Caco-2 (cell line): ENCODE measurements at regions not wholly inside any gene's neighbourhood (a gene's known extent, or its start where the extent isn't known, plus 50 kb on each side); places are given as distances from the start of the nearest gene placed in this dataset.
"Not testable (repeated sequence)": the region's sequence is repeated elsewhere in the genome, so short reads cannot be mapped to it uniquely, and the experiment has no call there.

ENCODE experiments used
- BruUV-seq: library from RNA; stranded (reverse); fragments of 400-500 nt; replicated peaks from 2 replicates; lab custom pipeline; 2021; lab: Mats Ljungman, UMichigan
- CTCF ChIA-PET: fragments of 300-600 bp; sonication (Branson Sonifier 250); formaldehyde crosslinking; loops from one replicate; lab custom pipeline; 2022; ENCODE audit warnings: antibody characterized with exemption; lab: Charles Lee
- POLR2A ChIA-PET: fragments of 300-600 bp; sonication (Branson Sonifier 250); formaldehyde crosslinking; loops from one replicate; lab custom pipeline; 2022; ENCODE audit warnings: antibody characterized with exemption; lab: Charles Lee
- DNase-seq, 2 experiments: peaks; one replicate each; pipeline versions ENCODE4 v3.0.0 to v3.0.0-alpha.2; 2020 to 2022
- H3K27me3 ChIP-seq: replicated peaks from 2 replicates; pipeline ENCODE4 v1.6.0; 2011; ENCODE audit warnings: low read length; ENCODE audit not compliant: control insufficient read depth, insufficient read depth
- H3K36me3 ChIP-seq: 2 replicates; pipeline ENCODE4 v1.5.1; 2011; ENCODE audit warnings: low read length; ENCODE audit not compliant: control insufficient read depth, insufficient read depth
- H3K4me1 ChIP-seq: fragments of 250-450 bp; sonication (Bioruptor Pico); 2 replicates; pipeline ENCODE4 v1.5.1; 2020; ENCODE audit warnings: mild to moderate bottlenecking
- H3K4me3 ChIP-seq: 2 replicates; pipeline ENCODE4 v1.5.1; 2011; ENCODE audit warnings: low read depth, mild to moderate bottlenecking, control low read depth, low read length
- H3K9me3 ChIP-seq: fragments of 250-450 bp; sonication (Bioruptor Pico); 2 replicates; pipeline ENCODE4 v1.5.1; 2020; ENCODE audit warnings: mild to moderate bottlenecking, moderate library complexity
- H3K27ac Mint-ChIP-seq: one replicate; pipeline ENCODE4 v1.8.0; 2022; ENCODE audit warnings: mixed read lengths; ENCODE audit not compliant: unreplicated experiment
- H3K27me3 Mint-ChIP-seq: one replicate; pipeline ENCODE4 v1.8.0; 2022; ENCODE audit warnings: mixed read lengths; ENCODE audit not compliant: insufficient read depth, unreplicated experiment
- H3K36me3 Mint-ChIP-seq: one replicate; pipeline ENCODE4 v1.8.0; 2022; ENCODE audit warnings: mild to moderate bottlenecking, mixed read lengths; ENCODE audit not compliant: insufficient read depth, unreplicated experiment
- H3K4me1 Mint-ChIP-seq: one replicate; pipeline ENCODE4 v1.8.0; 2022; ENCODE audit warnings: low read depth, mixed read lengths; ENCODE audit not compliant: unreplicated experiment
- H3K4me3 Mint-ChIP-seq: one replicate; pipeline ENCODE4 v1.8.0; 2022; ENCODE audit warnings: mild to moderate bottlenecking, moderate library complexity, mixed read lengths; ENCODE audit not compliant: unreplicated experiment
- H3K9me3 Mint-ChIP-seq: one replicate; pipeline ENCODE4 v1.8.0; 2022; ENCODE audit warnings: mixed read lengths; ENCODE audit not compliant: unreplicated experiment
- CTCF ChIP-seq, 2 experiments: fragments of 200-600 bp in 1 of 2; IDR thresholded peaks; 1 replicate in 1 of 2; 2 replicates in 1 of 2; pipeline versions ENCODE4 v1.5.1 to v1.8.0; 2011 to 2022; ENCODE audit warnings: antibody characterized with exemption in 1 of 2, control low read depth in 1 of 2, inconsistent platforms in 1 of 2, low read depth in 1 of 2, low read length in 1 of 2, mild to moderate bottlenecking in 1 of 2, moderate library complexity in 1 of 2; ENCODE audit not compliant: insufficient read depth in 1 of 2, severe bottlenecking in 1 of 2, unreplicated experiment in 1 of 2
- intact Hi-C: fragments of 100-400 bp; cut with micrococcal nuclease; formaldehyde crosslinking; loops from one replicate; pipeline ENCODE4 v1.10.0; 2022; ENCODE audit not compliant: unreplicated experiment

DNA sequence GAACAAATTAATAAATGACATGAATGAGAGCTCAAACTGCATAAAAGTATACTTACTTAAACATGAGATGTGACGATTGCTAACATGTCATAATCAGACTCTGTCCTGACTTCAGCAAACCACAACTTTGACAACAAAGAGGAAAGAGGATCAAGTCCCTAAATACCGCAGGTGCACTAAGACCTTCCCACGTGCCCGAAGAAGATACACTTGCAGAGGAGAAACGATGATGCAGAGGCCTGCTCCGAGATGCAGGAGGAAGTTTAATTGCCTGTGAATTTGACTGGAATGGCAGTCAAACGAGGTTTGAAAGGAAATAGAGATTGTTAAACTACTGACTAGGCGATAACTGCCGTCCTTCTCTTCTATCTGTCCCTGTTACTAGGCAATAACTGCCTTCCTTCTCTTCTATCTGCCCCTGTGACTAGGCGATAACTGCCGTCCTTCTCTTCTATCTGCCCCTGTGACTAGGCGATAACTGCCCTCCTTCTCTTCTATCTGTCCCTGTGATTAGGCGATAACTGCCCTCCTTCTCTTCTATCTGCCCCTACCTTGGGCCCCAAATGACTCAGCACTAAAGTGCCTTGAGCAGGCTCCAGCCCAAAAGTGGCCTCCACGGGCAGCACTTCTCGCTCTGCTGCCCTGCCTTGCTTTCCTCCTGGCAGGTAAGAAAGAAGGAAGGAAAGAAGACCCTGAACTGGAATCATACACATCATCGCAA is 2226.0 kb upstream of the DEFB115 start:
- peaks cover 13% of the 10 kb centered on the region for H3K27me3 Mint-ChIP-seq
- POLR2A ChIA-PET, H3K27ac Mint-ChIP-seq, CTCF ChIA-PET, intact Hi-C loops, H3K4me3 ChIP-seq, H3K36me3 Mint-ChIP-seq, H3K4me3 Mint-ChIP-seq, H3K36me3 ChIP-seq, H3K9me3 ChIP-seq, H3K4me1 ChIP-seq, H3K4me1 Mint-ChIP-seq, H3K27me3 ChIP-seq, BruUV-seq, DNase-seq: not testable (repeated sequence)
- H3K9me3 Mint-ChIP-seq: peaks cover 10% of the 10 kb centered on the region

DNA sequence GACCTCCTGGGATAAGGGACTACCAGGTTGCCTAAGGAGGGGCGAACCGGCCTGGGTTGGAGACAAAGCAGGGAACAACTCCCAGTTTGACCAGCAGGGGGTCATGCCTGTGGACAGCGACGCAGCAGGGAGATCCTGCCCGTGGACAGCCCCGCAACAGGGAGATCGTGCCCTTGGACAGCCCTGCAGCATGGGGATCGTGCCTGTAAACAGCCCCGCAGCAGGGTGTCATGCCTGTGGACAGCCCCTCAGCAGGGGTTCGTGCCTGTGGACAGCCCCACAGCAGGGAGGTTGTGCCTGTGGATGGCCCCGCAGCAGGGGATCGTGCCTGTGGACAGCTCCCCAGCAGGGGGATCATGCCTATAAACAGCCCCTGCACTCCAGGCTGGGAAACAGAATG is 2213.2 kb upstream of the DEFB115 start:
- BruUV-seq, H3K27ac Mint-ChIP-seq, POLR2A ChIA-PET, H3K27me3 ChIP-seq, H3K36me3 Mint-ChIP-seq, H3K4me3 ChIP-seq, H3K9me3 Mint-ChIP-seq, H3K36me3 ChIP-seq, H3K9me3 ChIP-seq, intact Hi-C loops, H3K4me1 ChIP-seq, H3K4me3 Mint-ChIP-seq, H3K4me1 Mint-ChIP-seq: not testable (repeated sequence)
- CTCF ChIA-PET: interaction anchor here (0.6 to 1.4 kb wide), 2 partner anchors 324 to 490 kb away, joined by 3 to 4 read pairs; no protein-coding TSS in a partner anchor
- H3K27me3 Mint-ChIP-seq: peaks cover 21% of the 10 kb centered on the region
- peak; percentile 59 to 71 for DNase-seq
- peak; percentile 40 to 91 for TF ChIP-seq CTCF (IDR thresholded peaks at IDR 0.05; ENCODE audit: insufficient read depth in 1 of 2, low read depth in 1 of 2, low read length in 1 of 2, severe bottlenecking in 1 of 2, unreplicated experiment in 1 of 2)

DNA sequence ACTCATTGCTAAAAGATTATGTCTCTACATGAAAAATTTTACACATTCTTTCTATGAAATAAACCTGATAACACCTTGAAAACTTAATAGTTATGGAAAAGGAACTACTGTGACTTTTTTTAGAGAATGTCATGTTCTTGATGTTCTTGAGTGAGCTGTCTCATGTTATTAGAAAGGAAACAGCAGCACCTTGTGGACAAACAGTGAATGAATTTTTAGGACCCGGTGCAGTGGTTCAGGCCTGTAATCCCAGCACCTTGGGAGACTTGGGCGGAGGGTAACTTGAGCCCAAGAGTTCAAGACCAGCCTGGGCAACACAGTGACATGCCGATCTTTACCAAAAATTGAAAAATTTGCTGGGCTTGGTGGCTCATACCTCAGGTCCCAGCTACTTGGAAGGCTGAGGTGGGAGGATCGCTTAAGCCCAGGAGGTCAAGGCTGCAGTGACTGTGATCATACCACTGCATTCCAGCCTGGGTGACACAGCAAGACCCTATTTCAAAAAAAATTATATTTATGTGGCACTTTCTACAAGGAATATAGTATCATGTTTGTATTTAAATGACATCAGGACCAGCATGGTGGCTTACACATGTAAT is 2207.4 kb upstream of the DEFB115 start:
- H3K27me3 Mint-ChIP-seq, H3K4me1 Mint-ChIP-seq, H3K4me3 Mint-ChIP-seq, H3K27ac Mint-ChIP-seq, BruUV-seq, H3K9me3 ChIP-seq, POLR2A ChIA-PET, H3K4me3 ChIP-seq, H3K36me3 Mint-ChIP-seq, H3K36me3 ChIP-seq, H3K9me3 Mint-ChIP-seq, H3K4me1 ChIP-seq, CTCF ChIA-PET, H3K27me3 ChIP-seq, intact Hi-C loops: not testable (repeated sequence)
- DNase-seq: peak; percentile 63 to 81
- peak; percentile 64 to 91 for TF ChIP-seq CTCF (IDR thresholded peaks at IDR 0.05; ENCODE audit: insufficient read depth in 1 of 2, low read depth in 1 of 2, low read length in 1 of 2, severe bottlenecking in 1 of 2, unreplicated experiment in 1 of 2)
